ENCODE measurements at regions not wholly inside any gene's neighbourhood (a gene's known extent, or its start where the extent isn't known, plus 50 kb on each side); places are given as distances from the start of the nearest gene placed in this dataset.

GRCh38 chr6:134778431-134778830 lies 171.5 kb downstream of the ALDH8A1 start:
- TF ChIP-seq EZH2 (IDR thresholded peaks at IDR 0.05; ENCODE audit: low read depth, low read length, severe bottlenecking) (no peak), CTCF (IDR thresholded peaks at IDR 0.05; ENCODE audit: control extremely low read depth in 1 of 3, insufficient read depth in 1 of 3, low read depth in 1 of 3, low read length in 3 of 3) (no peak), USF2 (IDR thresholded peaks at IDR 0.05; ENCODE audit: low read length) (no peak), HDAC6 (IDR thresholded peaks at IDR 0.05; ENCODE audit: low read depth, low read length) (no peak)
